Left lobe of liver (tissue), 2 donors: ENCODE measurements at regions not wholly inside any gene's neighbourhood (a gene's known extent, or its start where the extent isn't known, plus 50 kb on each side); places are given as distances from the start of the nearest gene placed in this dataset.
"Not testable (repeated sequence)": the region's sequence is repeated elsewhere in the genome, so short reads cannot be mapped to it uniquely, and the experiment has no call there.

Experiments used
- ATAC-seq: fragments of 200-7000 bp; cut with Tn5 transposase; one replicate; pipeline ENCODE4 v1.9.1; 2020; ENCODE audit warnings: mild to moderate bottlenecking, moderate library complexity
- DNase-seq: peaks from one replicate; pipeline ENCODE4 v3.0.0-alpha.2; 2020; ENCODE audit warnings: low spot score
- donor health status: DM: no; HTN: no; CAD: no; lungs with moderate emphysema.
- donor health status: DM: no; HTN: yes; CAD: no.

- DNase-seq (no peak), ATAC-seq (no peak)
These were observed 151.2 kb downstream of the SLITRK1 start for GRCh38 chr13:83731113-83731512.

DNA sequence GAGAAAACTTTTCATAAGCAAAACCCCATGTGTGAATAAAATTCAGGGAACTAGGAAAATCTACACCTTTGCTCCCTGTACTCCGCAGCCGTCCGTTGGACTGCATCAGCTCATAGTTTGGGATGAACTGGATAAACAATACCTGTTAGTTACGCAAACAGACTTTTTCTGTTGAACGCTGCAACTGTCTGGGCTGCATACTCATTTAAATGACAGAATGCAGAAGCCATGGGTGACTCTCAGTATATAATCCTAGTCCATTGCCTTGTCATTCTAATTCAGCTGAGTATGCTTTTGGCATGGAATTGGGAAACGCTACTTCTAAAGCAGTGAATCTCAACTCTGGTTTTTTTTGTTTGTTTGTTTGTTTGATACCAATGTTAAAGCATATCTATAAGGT is 151.6 kb downstream of the SLITRK1 start:
- DNase-seq, result no peak
- no peak for ATAC-seq

- DNase-seq (no peak), ATAC-seq (no peak)
These were observed 159.8 kb downstream of the SLITRK1 start for GRCh38 chr13:83722443-83722842.

DNA sequence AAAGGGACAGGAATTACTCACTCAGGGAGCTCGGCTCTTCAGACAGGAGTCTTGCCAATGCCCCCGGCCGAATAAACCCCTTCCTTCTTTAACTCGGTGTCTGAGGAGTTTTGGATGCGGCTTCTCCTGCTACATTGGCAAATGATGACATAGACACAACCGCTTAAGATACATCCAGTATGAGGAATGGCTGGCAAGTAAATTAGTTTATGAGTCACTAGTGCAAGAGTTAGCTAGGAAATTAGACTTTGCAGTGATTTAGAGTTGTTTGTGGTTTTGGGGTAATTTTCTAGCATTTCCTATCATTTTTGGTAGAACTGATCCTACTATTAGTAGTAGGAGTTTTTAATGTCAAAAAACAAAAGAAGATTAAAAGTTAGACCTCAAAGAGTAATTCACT is 166.2 kb downstream of the SLITRK1 start:
- DNase-seq (no peak), ATAC-seq (no peak)

DNA sequence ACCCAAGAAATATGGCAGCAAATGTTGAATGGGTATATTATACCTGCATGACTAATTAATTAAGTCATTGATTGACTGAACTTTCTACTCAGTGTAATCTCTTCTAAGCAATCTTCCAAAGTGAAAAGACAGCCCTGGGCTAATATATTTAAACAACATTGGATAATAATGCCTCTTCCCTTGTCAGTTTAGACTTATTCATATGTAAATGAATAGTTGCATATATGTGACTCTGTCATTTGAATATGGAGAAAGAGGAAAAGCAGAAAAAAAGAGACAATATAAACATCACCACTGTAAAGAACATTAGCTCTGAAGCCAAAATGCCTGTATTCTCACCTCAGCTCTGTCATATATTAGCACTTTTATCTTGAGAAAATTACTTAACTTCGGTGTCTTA is 168.0 kb downstream of the SLITRK1 start:
- no peak for ATAC-seq
- no peak for DNase-seq

- DNase-seq (no peak), ATAC-seq (no peak)
These were observed 172.2 kb downstream of the SLITRK1 start for GRCh38 chr13:83710133-83710515.

GRCh38 chr13:83709426-83710132 is 172.7 kb downstream of the SLITRK1 start:
- ATAC-seq, result no peak
- DNase-seq, result no peak

- no peak for ATAC-seq
These were observed 180.3 kb downstream of the SLITRK1 start for GRCh38 chr13:83702021-83702420.

DNA sequence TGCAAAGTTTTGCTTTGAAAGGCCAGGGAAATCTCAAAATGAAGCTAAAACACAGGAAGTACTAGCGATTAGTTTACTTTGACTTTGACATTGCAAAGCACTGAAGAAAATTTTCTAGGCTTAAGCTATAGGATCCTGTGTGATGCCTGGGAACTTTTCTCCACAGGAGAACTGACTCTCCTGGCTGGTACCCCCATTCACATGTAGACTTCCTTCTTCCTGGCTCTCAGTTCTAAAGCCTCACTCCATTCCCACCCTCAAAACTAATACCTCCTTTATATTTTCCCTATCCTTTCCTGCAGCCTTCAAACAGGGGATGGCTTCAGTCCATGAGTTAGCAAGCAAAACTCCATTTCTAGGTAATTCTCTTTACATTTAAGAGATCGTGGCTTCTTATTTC is 189.5 kb downstream of the SLITRK1 start:
- ATAC-seq (no peak), DNase-seq (no peak)

More at GRCh38 chr13:83702021-83702420, 180.3 kb downstream of the SLITRK1 start:
- no peak for DNase-seq

- no peak for ATAC-seq
- DNase-seq, result no peak
These were observed 190.3 kb downstream of the SLITRK1 start for GRCh38 chr13:83691966-83692365.

GRCh38 chr13:83681547-83681946 is 200.7 kb downstream of the SLITRK1 start:
- ATAC-seq (no peak), DNase-seq (no peak)

DNA sequence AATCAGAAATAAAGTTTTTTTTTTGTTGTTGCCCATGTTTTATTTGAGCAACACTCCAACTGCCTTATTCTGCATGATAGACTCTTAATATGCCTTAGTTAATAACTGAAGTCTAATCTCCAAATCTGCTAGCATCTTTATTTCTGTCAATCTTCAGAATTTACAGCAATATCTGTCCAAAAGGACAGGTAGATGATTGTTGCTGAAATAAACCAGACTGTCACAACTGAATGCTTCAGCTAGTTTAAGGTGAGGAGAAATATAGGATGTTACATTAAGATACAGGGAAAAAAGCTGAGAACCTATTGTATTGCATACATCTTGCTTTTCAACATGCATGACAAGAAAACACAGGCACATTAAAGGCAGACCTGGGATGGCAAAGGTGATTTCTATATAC is 204.3 kb downstream of the SLITRK1 start:
- DNase-seq (no peak), ATAC-seq (no peak)

GRCh38 chr13:83672612-83673011 is 209.7 kb downstream of the SLITRK1 start:
- DNase-seq (no peak), ATAC-seq (no peak)

DNA sequence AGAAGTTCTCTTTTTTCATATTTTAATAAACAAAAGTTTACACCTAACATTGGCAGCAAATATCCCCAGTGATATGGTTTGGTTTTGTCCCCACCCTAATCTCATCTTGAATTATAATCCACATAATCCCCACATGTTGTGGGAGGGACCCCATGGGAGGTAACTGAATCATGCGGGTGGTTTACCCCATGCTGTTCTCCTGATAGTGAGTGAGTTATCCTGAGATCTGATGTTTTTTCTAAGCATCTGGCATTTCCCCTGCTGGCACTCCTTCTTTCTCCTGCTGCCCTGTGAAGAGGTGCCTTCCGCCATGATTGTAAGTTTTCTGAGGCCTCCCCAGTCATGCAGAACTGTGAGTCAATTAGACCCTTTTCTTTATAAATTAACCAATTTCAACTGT is 214.7 kb downstream of the SLITRK1 start:
- ATAC-seq (no peak), DNase-seq (no peak)

GRCh38 chr13:83666141-83666540 is 216.1 kb downstream of the SLITRK1 start:
- ATAC-seq (no peak), DNase-seq (no peak)

DNA sequence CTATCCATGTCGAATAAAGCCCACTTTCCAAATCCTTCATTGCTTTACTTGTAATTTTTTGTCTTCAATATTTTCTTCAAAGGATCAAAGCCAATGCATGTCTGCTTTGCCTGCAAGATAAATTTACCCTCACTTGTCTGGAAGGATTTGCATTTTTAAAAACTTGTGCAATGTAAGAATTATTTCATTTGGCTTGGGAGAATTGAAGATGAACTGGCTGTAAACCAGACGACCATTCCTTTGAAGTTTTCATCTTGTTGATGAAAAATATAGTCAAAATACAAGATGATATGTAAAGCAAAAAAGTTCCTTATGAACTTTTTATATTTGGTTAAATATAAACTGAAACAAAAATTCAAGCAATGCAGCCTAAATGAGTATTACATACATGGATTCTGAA is 225.0 kb downstream of the SLITRK1 start:
- ATAC-seq, result no peak

GRCh38 chr13:83642617-83643016 is 239.7 kb downstream of the SLITRK1 start:
- DNase-seq, ATAC-seq: not testable (repeated sequence)

More for the DNA sequence above, 225.0 kb downstream of the SLITRK1 start:
- no peak for DNase-seq

- DNase-seq (no peak), ATAC-seq (no peak)
These were observed 247.7 kb downstream of the SLITRK1 start for GRCh38 chr13:83634601-83635000.

DNA sequence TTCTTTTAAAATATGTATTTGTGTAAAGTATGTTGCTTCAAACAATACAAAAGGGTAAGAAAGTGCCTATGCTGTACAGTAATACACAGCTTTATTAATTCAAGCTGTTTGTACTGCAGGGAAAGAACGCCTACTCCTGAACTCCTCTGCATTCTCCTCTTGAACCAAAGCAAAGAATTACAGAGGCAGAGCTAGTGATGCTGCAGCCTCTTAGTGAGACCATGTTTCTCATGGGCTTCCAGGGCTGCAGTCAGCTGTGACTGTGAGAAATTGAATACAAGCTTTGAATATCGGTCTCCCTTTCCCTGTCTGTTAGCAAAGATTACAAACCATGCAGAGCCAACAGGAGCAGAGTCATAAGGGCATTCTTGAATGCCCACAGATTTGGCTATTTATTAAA is 248.5 kb downstream of the SLITRK1 start:
- ATAC-seq, result no peak

GRCh38 chr13:83622422-83622784 is 259.9 kb downstream of the SLITRK1 start:
- DNase-seq, result no peak
- ATAC-seq, result no peak

More for the DNA sequence above, 248.5 kb downstream of the SLITRK1 start:
- DNase-seq, result no peak

DNA sequence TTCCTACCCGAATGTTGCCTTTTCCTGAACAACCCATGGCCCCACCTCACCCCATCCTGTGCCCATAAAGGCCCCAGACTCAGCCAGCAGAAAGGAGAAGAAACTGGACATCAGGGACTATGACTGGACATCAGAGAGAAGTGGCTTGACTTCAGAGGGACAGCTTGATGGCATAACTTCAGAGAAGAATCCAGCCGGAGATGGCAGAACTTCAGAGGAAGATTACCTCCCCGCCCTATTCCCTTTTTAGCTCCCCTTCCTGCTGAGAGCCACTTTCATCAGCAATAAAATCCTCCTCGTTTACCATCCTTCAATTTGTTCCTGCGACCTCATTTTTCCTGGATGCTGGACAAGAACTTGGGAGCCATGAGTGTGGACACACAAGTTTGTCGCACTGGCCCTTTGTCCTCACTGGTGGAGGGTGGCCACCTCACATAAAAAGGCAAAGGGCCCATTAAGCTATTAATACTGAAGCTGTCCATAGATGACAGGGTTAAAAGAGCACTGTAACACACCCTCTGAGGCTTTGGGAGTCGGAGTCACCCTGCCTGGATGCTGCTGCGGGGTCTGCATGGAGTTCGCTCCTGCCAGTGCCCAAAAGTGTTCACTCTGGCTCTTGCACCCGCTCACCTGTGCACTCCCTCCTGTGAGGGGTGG is 260.4 kb downstream of the SLITRK1 start:
- ATAC-seq (no peak), DNase-seq (no peak)

GRCh38 chr13:83620530-83621220 is 261.6 kb downstream of the SLITRK1 start:
- no peak for DNase-seq

More at GRCh38 chr13:83620530-83621220, 261.6 kb downstream of the SLITRK1 start:
- no peak for ATAC-seq
